GM06990 (cell line): ENCODE measurements at regions not wholly inside any gene's neighbourhood (a gene's known extent, or its start where the extent isn't known, plus 50 kb on each side); places are given as distances from the start of the nearest gene placed in this dataset.

Experiments
- DNase-seq: peaks from one replicate; pipeline ENCODE4 v3.0.0-alpha.2; 2011; ENCODE audit not compliant: insufficient read length; ENCODE audit errors: extremely low read depth
- H3K27me3 ChIP-seq: replicated peaks from 2 replicates; pipeline ENCODE4 v1.6.0; 2011; ENCODE audit warnings: low read length; ENCODE audit not compliant: control insufficient read depth, insufficient read depth
- H3K36me3 ChIP-seq: 2 replicates; pipeline ENCODE4 v1.5.1; 2011; ENCODE audit warnings: low read length; ENCODE audit not compliant: control insufficient read depth, insufficient read depth
- H3K4me3 ChIP-seq: replicated peaks from 2 replicates; pipeline ENCODE4 v1.5.1; 2011; ENCODE audit warnings: low read depth, mild to moderate bottlenecking, control low read depth, low read length
- CTCF ChIP-seq: IDR thresholded peaks from 2 replicates; pipeline ENCODE4 v1.5.1; 2011; ENCODE audit warnings: low read length, control low read depth, mild to moderate bottlenecking, inconsistent platforms; ENCODE audit not compliant: insufficient read depth, poor library complexity, severe bottlenecking

- Histone ChIP-seq H3K4me3 (no peak overlapping the region), H3K27me3 (no peaks in the 10 kb centered on the region), H3K36me3 (no peaks in the 10 kb centered on the region)
- DNase-seq = no peak
- no peak for TF ChIP-seq CTCF
Measured at GRCh38 chr9:134590240-134591081, 51.1 kb upstream of the COL5A1 start.

GRCh38 chr9:134591082-134591571 lies 50.5 kb upstream of the COL5A1 start:
- no peak for DNase-seq
- H3K4me3 ChIP-seq = no peak overlapping the region

DNA sequence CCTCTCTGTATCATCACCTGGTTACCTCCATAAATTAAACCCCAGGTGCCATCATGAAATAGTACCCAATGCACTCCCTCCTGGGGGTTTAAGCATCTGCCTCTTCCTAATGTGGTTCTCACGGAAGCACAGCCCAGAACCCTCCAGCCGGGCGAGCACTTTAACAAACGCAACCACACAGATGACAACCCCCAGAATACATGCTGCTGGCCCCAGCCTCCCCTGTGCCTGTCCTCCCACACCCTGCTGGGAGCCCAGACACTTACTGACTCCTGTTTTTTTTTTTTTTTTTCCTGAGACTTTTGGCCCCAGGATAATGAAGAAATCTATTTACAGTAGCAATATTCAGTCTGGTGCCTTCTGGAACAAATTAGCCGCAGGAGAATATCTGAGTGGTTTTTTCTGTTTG lies 50.0 kb upstream of the COL5A1 start:
- no peak for DNase-seq
- Histone ChIP-seq H3K27me3 (no peaks in the 10 kb centered on the region), H3K4me3 (no peak overlapping the region), H3K36me3 (no peaks in the 10 kb centered on the region)
- no peak for TF ChIP-seq CTCF

More at GRCh38 chr9:134591082-134591571, 50.5 kb upstream of the COL5A1 start:
- no peak for TF ChIP-seq CTCF
- no peaks in the 10 kb centered on the region for H3K27me3 ChIP-seq
- H3K36me3 ChIP-seq = no peaks in the 10 kb centered on the region
